IPS-15b (cell line): ENCODE measurements at regions not wholly inside any gene's neighbourhood (a gene's known extent, or its start where the extent isn't known, plus 50 kb on each side); places are given as distances from the start of the nearest gene placed in this dataset.

Source experiments
- H3K27me3 ChIP-seq: one replicate; pipeline ENCODE4 v1.6.1; 2013; ENCODE audit warnings: low read length; ENCODE audit not compliant: control insufficient read depth, insufficient read depth
- H3K36me3 ChIP-seq: one replicate; pipeline ENCODE4 v1.6.1; 2013; ENCODE audit warnings: low read length; ENCODE audit not compliant: control insufficient read depth, insufficient read depth
- H3K4me1 ChIP-seq: one replicate; pipeline ENCODE4 v1.6.1; 2013; ENCODE audit warnings: mild to moderate bottlenecking, low read length; ENCODE audit not compliant: control insufficient read depth, insufficient read depth
- H3K4me3 ChIP-seq: one replicate; pipeline ENCODE4 v1.5.1; 2013; ENCODE audit warnings: low read depth, low read length
- H3K9ac ChIP-seq: one replicate; pipeline ENCODE4 v1.6.1; 2013; ENCODE audit warnings: low read depth, mild to moderate bottlenecking, low read length
- H3K9me3 ChIP-seq: one replicate; pipeline ENCODE4 v1.6.1; 2013; ENCODE audit warnings: mild to moderate bottlenecking, low read length; ENCODE audit not compliant: control insufficient read depth, insufficient read depth

DNA sequence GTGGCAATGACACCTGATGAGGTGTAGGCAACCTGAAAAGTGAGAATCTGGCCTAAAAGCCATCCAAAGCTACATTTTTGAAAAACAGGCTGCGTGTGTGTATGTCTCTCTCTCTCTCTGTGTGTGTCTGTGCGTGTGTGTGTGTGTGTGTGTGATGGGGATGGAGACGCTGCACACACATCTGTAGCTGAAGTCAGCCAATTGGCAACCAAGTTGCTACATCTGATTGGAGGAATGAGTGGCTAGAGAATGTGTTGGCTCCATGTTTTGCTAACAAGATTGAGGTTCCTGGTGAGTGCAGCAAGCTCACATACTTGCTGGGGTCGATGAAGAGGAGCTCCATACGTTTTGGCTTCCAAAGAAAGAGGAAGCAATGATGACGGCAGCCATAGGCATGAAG, 311.4 kb upstream of the NCAM1 start:
- Histone ChIP-seq H3K36me3 (no peaks in the 10 kb centered on the region), H3K9ac (no peak overlapping the region), H3K4me1 (no peaks in the 10 kb centered on the region)

DNA sequence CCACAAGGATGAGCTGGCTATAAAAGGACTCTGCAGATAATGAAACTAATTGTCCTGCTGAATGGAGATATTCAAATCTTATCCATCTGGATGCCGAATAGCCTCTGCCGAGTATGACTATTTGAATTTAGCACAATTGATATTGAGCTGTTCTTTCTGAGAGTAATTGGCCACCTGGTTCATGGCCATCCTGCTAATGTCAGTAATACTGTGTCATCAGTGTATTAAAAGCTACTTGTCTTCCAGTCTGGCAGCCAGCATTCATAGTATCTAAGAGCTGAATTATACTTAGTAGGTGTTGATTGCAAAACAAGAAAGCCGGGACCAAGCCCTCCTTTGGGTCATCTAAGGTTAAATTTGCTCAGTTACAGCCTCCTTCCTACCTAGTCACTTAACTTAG, 310.7 kb upstream of the NCAM1 start:
- H3K36me3 ChIP-seq = no peaks in the 10 kb centered on the region
- H3K27me3 ChIP-seq = no peaks in the 10 kb centered on the region
- H3K9me3 ChIP-seq = no peaks in the 10 kb centered on the region
- H3K4me1 ChIP-seq = no peaks in the 10 kb centered on the region
- no peak overlapping the region for H3K4me3 ChIP-seq
- H3K9ac ChIP-seq = no peak overlapping the region

More for the DNA sequence above, 311.4 kb upstream of the NCAM1 start:
- Histone ChIP-seq H3K4me3 (no peak overlapping the region), H3K9me3 (no peaks in the 10 kb centered on the region), H3K27me3 (no peaks in the 10 kb centered on the region)

DNA sequence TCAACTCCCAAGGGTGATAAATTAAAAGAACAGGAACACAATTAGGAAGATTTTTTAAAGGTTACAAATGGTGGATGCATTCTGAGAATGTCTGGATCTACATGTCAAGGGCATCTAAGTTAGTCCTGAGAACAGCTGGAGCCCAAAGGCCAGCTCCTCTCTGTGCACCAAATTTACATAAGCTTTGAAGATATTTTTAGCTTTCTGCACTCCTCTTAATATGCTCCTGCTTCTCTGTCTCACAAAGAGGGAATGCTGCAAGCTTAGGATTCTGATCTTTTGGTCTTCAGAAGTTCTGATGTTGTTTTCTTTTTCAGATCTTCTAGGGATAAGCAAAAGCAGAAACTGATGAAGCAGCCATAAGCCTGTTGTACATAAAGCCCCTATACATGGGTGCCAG, 309.8 kb upstream of the NCAM1 start:
- Histone ChIP-seq H3K9ac (no peak overlapping the region), H3K36me3 (no peaks in the 10 kb centered on the region), H3K4me1 (no peaks in the 10 kb centered on the region), H3K27me3 (no peaks in the 10 kb centered on the region), H3K9me3 (no peaks in the 10 kb centered on the region), H3K4me3 (no peak overlapping the region)

DNA sequence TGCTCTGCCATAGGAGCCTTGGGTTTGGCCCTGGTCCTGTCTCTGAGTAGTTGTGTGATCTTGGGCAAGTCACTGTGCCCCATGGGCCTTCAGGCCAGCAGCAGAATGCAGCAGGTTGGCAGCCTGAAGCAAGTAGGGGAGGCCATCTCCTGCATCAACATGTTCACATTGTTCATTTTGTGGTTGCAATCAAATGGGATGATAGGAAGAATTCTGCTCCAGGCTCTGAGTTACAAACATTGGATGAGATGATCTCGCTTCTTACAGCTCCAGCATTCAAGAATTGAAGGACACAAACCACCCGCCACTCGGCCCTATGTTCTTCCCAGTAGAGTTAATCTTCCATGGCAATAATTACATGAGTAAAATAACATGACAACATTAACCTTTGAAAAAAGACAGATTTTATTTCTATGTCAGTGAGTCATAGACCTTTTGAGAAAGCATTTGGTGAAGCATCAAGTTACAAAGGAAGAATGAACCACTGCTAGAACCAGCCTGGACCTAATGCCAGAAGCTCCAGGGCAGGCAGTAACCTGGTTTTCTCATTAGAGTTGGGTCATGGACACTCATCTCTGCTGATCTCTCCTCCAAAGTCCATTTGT, 308.3 kb upstream of the NCAM1 start:
- no peaks in the 10 kb centered on the region for H3K36me3 ChIP-seq
- H3K27me3 ChIP-seq = no peaks in the 10 kb centered on the region
- H3K9ac ChIP-seq = no peak overlapping the region
- no peak overlapping the region for H3K4me3 ChIP-seq
- H3K4me1 ChIP-seq = no peaks in the 10 kb centered on the region
- no peaks in the 10 kb centered on the region for H3K9me3 ChIP-seq

DNA sequence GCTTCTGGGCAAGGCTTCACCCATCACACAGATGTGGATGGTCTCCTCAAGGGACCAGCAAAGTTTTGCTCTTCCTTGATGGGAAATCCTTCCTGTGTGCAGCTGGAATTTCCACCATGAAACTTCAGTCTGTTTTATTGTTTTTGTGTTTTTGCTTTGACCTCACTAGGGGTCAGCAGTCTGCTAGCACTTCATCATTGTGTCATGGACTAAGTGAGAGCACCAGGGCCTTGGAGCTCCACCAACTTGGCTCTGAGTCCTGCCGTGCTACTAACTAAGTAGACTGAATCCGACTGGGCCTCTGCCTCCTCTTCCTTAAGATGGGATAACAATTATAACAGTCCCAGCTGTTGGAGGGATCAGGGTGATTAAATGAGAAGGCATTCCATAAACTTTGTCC, 305.8 kb upstream of the NCAM1 start:
- Histone ChIP-seq H3K27me3 (no peaks in the 10 kb centered on the region), H3K4me1 (no peaks in the 10 kb centered on the region), H3K9me3 (no peaks in the 10 kb centered on the region), H3K9ac (no peak overlapping the region), H3K36me3 (no peaks in the 10 kb centered on the region), H3K4me3 (no peak overlapping the region)

DNA sequence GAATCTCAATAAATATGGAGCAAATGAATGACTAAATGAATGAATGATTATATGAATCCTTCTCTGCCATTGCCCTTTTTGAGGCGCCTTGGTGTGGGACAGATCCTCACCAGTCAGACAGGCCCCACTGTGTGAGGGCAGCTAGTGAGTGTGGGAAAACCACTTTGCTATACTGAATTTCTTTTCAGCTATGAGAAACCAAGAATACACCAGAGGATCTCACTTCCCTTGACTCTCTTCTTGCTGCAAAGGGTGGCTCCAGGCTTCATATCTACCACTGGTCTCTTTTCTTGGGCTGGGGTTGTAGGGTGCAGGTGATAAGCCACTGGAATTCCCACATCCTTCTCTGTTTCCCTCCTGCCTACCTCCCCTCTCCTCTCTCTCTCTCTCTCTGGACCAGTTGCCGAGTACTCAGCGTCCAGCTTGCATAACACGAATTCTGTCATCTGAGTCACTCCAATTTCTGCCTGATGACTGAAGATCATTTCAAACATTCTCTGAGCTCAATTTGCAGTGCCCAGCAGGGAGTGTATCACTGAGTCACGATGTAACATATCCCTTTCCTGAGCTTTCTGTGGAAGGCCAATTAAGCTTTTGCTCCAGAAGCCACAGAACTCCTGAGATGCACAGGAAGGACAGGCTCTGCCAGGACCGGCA, 304.3 kb upstream of the NCAM1 start:
- H3K4me1 ChIP-seq = no peaks in the 10 kb centered on the region
- no peaks in the 10 kb centered on the region for H3K27me3 ChIP-seq
- no peaks in the 10 kb centered on the region for H3K9me3 ChIP-seq
- no peak overlapping the region for H3K4me3 ChIP-seq
- no peak overlapping the region for H3K9ac ChIP-seq
- H3K36me3 ChIP-seq = no peaks in the 10 kb centered on the region

DNA sequence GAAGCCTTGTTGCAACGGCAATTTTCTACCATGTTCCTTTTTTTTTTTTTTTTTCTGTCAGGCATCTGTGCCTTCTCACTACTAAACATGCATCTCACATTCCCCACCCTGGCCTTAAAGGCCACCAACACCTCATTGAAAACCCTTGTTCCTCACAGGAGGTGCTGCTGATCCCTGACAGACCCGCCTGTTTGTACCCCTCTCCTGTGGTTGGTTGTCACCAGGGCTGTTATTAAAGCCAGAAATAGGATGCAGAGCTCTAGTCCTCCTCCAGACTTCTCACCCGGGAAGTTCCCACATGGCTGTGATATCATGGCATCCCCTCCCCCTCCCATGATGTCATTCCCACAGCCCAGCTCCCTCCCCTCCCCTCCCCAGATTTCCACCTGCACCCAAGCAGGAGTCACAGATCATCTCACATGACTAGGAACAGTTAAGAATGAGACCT, 302.8 kb upstream of the NCAM1 start:
- H3K9me3 ChIP-seq = no peaks in the 10 kb centered on the region
- H3K36me3 ChIP-seq = no peaks in the 10 kb centered on the region
- H3K4me1 ChIP-seq = no peaks in the 10 kb centered on the region
- H3K4me3 ChIP-seq = no peak overlapping the region
- no peaks in the 10 kb centered on the region for H3K27me3 ChIP-seq
- no peak overlapping the region for H3K9ac ChIP-seq

DNA sequence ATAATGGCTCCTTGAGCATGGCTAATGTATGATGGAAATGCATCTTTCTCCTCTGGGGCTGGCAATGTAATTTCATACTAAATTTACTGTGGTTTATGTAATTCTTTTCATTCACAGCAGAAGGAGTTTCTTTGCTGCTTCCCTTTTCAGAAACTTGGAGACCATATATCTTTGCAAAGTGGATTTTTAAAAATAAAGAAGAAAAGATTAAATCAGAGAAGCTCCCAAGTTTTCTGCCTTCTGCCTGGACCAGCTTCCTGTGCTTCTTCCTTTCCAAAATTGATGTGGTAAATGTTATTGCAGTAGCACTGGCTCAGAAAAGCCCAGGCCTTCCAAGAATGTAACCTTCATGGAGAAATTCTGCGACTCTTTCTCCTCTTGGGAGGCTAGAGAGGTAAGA, 300.1 kb upstream of the NCAM1 start:
- Histone ChIP-seq H3K9ac (no peak overlapping the region), H3K4me3 (no peak overlapping the region), H3K4me1 (no peaks in the 10 kb centered on the region), H3K27me3 (no peaks in the 10 kb centered on the region), H3K9me3 (no peaks in the 10 kb centered on the region), H3K36me3 (no peaks in the 10 kb centered on the region)

DNA sequence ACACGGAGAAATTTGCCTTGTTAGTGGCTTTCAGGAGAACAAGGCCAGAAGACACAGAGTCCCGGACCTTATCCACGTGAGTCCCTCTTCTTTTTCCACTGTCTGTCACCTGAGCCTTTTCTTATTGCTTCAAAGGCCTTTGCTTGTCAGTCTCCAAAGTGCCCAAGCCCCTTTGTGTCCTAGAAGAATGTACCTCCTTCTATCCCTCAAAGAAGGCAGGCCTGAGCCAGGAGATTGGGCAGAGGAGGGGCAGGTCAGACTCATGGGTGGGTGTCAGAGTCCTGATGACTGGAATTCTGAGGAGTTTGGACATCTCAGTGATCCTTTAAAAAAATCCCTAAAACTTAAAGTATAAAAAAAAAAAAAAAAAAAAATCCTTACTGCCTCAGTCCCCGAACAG, 299.6 kb upstream of the NCAM1 start:
- Histone ChIP-seq H3K36me3 (no peaks in the 10 kb centered on the region), H3K27me3 (no peaks in the 10 kb centered on the region), H3K9me3 (no peaks in the 10 kb centered on the region), H3K4me1 (no peaks in the 10 kb centered on the region), H3K4me3 (no peak overlapping the region), H3K9ac (no peak overlapping the region)

DNA sequence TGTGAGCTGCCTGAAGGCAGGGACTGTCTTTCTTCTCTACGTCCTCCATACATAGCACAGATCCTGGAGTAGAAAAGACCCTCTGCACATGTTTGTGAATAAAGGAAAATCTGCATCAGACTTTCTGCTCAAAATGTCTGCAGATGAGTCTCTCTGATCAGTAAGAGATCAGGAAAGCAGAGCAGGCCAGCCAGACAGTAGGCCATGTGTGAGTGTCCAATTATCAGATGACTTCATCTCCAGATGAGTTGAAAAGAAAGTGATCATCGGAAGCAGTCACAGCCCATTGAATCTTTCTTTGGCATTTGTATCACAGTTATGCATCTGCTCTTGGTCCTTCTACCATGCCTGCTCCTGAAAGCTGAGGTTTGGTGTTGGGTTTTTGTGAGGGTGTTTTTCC, 298.7 kb upstream of the NCAM1 start:
- no peaks in the 10 kb centered on the region for H3K27me3 ChIP-seq
- no peak overlapping the region for H3K4me3 ChIP-seq
- no peaks in the 10 kb centered on the region for H3K36me3 ChIP-seq
- H3K4me1 ChIP-seq = no peaks in the 10 kb centered on the region
- H3K9me3 ChIP-seq = no peaks in the 10 kb centered on the region
- no peak overlapping the region for H3K9ac ChIP-seq

DNA sequence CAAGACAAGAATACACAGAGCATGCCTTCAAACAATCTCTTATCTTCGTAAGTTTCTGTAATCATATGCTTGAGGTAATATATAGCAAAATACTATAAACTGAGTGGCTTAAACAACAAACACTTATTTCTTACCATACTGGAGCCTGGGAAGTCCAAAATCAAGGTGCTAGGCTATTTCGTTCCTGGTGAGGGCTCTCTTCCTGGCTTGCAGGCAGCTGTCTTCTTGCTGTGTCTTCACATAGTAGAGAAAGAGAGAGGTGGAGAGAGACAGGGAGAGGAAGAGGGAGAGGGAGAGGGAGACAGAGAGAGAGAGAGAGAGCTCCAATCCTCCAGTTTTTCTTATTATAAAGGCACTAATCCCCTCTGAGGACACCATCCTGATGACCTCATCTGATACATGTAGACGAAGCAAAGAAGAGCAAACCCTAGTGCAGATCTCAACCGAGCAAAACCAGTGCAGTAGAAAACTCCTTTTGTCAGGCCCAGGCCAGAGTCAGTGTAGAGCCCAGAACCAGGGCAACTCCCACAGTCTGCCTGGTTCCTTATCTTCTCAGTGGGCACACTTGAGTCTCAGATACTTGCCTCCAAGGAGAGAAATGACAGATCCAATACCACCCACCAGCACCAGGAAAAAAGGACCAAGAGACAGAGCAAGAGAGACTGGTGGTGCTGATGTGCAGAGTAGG, 297.1 kb upstream of the NCAM1 start:
- Histone ChIP-seq H3K4me1 (no peaks in the 10 kb centered on the region), H3K27me3 (no peaks in the 10 kb centered on the region), H3K9ac (no peak overlapping the region), H3K36me3 (no peaks in the 10 kb centered on the region), H3K4me3 (no peak overlapping the region), H3K9me3 (no peaks in the 10 kb centered on the region)

DNA sequence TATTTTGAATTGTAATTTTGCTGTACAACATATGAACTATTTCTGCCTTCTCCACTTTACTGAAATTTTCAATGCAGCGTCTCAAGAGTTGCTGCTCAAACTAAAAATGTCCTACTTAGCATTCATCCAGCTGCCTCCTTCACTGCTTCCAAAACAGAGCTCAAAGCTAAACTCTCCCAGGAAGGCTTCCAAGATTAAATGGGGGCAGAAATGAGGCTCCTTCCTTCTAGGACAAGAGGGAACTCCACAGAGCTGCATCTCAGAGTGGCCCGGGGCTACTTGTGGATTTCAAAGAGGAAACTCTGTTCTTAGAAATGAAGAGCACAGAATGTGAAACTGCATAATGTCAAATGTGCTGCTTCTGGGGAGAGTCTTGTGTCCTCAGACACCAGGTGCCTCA, 295.9 kb upstream of the NCAM1 start:
- no peaks in the 10 kb centered on the region for H3K36me3 ChIP-seq
- no peaks in the 10 kb centered on the region for H3K4me1 ChIP-seq
- no peak overlapping the region for H3K9ac ChIP-seq
- H3K9me3 ChIP-seq = no peaks in the 10 kb centered on the region
- H3K4me3 ChIP-seq = no peak overlapping the region
- H3K27me3 ChIP-seq = no peaks in the 10 kb centered on the region
